Ishikawa (cell line): ENCODE measurements at regions not wholly inside any gene's neighbourhood (a gene's known extent, or its start where the extent isn't known, plus 50 kb on each side); places are given as distances from the start of the nearest gene placed in this dataset.

ENCODE experiments used
- CREB1 ChIP-seq: IDR thresholded peaks from 2 replicates; pipeline ENCODE4 v1.6.1; 2012; ENCODE audit warnings: low read depth
- EGR1 ChIP-seq: IDR thresholded peaks from 2 replicates; pipeline ENCODE4 v1.6.1; 2012
- EP300 ChIP-seq: IDR thresholded peaks from 2 replicates; pipeline ENCODE4 v1.6.1; 2012; ENCODE audit warnings: borderline replicate concordance
- RAD21 ChIP-seq: IDR thresholded peaks from 2 replicates; pipeline ENCODE4 v1.6.1; 2012; ENCODE audit warnings: low read depth
- TF ChIP-seq, protein P1 (sequence below): IDR thresholded peaks from 2 replicates; pipeline ENCODE4 v1.6.1; 2012; ENCODE audit warnings: low read depth, mild to moderate bottlenecking
- TF ChIP-seq, protein P2 (sequence below): IDR thresholded peaks from 2 replicates; pipeline ENCODE4 v1.6.1; 2012

DNA sequence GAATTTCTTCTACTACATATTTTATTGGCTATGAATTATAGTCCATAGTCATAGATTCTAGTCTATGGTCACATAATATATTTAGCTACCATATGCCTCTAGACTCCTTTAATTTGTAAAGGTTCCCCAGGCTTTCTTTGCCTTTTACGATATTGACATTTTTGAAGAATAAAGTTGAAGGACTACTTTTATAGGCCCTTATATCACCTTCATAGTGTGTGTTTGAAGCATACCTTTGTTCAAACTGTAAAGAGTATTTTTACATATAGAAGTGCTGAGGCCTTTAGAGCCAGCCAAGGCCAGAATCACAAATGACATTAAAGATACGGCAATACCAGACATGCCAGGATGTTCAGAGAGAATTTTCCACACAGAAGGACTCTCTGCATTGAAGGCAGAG, 147.0 kb downstream of the GABRG2 start:
- TF ChIP-seq, protein P1, sequence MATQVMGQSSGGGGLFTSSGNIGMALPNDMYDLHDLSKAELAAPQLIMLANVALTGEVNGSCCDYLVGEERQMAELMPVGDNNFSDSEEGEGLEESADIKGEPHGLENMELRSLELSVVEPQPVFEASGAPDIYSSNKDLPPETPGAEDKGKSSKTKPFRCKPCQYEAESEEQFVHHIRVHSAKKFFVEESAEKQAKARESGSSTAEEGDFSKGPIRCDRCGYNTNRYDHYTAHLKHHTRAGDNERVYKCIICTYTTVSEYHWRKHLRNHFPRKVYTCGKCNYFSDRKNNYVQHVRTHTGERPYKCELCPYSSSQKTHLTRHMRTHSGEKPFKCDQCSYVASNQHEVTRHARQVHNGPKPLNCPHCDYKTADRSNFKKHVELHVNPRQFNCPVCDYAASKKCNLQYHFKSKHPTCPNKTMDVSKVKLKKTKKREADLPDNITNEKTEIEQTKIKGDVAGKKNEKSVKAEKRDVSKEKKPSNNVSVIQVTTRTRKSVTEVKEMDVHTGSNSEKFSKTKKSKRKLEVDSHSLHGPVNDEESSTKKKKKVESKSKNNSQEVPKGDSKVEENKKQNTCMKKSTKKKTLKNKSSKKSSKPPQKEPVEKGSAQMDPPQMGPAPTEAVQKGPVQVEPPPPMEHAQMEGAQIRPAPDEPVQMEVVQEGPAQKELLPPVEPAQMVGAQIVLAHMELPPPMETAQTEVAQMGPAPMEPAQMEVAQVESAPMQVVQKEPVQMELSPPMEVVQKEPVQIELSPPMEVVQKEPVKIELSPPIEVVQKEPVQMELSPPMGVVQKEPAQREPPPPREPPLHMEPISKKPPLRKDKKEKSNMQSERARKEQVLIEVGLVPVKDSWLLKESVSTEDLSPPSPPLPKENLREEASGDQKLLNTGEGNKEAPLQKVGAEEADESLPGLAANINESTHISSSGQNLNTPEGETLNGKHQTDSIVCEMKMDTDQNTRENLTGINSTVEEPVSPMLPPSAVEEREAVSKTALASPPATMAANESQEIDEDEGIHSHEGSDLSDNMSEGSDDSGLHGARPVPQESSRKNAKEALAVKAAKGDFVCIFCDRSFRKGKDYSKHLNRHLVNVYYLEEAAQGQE = no peak
- TF ChIP-seq RAD21 = no peak
- TF ChIP-seq, protein P2, sequence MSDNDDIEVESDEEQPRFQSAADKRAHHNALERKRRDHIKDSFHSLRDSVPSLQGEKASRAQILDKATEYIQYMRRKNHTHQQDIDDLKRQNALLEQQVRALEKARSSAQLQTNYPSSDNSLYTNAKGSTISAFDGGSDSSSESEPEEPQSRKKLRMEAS = no peak
- no peak for TF ChIP-seq CREB1
- TF ChIP-seq EP300 = no peak
- no peak for TF ChIP-seq EGR1
